Astrocyte of the hippocampus (primary cell): ENCODE measurements at regions not wholly inside any gene's neighbourhood (a gene's known extent, or its start where the extent isn't known, plus 50 kb on each side); places are given as distances from the start of the nearest gene placed in this dataset.
A peak's percentile ranks its signal among the peaks of the same experiment; 100 is the strongest.

Experiments used
- DNase-seq: peaks from one replicate; pipeline ENCODE4 v3.0.0; 2011; ENCODE audit warnings: low read depth, low spot score

DNA sequence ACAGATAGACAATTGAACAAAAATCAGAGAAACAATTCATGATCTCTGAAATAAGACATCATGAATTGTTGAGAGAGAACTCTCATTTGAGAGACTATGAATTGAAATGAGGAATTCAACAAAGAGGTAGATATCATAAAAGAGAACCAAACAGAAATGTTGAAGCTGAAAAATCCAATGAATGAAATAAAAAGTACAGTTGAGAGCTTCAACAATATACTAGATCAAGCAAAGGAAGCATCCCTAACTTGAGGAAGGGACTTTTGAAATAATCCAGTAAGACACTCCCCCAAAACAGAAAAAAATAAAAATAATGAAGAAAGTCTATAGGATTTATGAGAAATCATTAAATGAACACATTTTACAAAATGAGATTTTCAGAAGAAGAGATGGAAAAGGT, 310.0 kb upstream of the PCDH10 start:
- DNase-seq = no peak

DNA sequence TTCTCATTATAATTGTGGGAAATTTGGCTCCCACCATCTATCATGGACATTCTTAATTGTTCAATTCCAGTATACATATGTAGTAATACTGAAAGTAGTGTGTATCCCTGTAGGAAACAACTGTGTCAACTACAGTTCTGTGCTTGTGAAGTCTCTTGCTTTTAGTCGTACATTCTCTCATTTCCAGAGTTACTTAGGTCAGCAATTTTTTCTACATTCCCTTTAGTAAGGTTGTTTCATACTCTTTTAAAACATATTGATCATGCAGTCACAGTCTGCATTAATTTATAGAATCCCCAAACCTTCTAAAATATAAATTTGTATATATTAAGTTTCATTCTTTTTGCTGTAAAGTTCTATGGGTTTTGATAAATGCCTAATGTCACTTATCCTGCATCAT, 289.2 kb upstream of the PCDH10 start:
- DNase-seq = no peak

DNA sequence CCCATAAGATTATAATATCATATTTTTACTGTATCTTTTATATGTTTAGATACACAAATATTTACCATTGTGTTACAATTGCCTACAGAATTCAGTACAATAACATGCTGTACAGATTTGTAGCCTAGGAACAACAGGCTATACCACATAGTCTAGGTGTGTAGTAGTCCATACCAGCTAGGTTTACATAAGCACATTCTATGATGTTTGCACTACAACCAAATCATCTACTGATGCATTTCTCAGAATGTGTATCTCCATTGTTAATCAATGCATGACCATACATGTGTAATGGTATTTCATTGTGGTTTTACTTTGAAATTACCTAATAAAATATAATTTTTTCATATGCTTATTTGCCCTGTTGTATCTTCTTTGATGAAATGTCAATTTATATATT, 288.1 kb upstream of the PCDH10 start:
- DNase-seq = no peak

DNA sequence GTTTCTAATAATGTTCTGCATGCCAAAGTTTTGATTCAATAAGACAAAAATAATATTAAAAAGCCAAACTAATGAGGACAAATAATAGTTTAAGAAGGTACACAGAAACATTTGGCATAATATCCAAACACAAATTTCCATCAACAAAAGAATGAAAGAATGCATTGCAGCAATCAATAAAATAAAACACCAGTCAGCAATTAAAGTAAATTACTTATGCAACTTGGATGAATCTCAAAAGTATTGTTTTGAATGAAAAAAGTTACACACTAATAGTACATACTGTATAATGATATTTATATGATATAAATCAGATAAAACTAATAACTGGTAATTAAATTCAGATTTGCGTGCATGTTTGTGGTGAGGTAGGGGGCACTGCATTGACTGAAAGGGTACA, 285.5 kb upstream of the PCDH10 start:
- no peak for DNase-seq

DNA sequence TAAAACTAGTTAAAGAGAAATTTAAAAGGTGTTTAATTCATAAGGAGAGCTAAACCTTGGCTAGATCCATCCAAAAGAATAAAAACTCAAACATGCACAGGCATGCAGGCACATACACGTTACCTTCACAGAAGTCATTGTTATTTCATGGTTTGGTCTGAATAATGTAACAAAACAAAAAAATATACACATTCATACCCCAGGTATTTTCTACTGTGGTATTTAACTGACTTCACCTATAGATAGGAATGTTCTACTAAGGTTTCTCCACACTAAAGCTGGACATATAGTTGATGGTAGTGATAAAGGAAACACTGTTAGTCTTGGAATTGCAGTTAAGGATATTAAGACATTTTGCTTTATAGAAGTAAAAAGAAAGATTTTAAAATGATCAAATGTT, 283.6 kb upstream of the PCDH10 start:
- no peak for DNase-seq

DNA sequence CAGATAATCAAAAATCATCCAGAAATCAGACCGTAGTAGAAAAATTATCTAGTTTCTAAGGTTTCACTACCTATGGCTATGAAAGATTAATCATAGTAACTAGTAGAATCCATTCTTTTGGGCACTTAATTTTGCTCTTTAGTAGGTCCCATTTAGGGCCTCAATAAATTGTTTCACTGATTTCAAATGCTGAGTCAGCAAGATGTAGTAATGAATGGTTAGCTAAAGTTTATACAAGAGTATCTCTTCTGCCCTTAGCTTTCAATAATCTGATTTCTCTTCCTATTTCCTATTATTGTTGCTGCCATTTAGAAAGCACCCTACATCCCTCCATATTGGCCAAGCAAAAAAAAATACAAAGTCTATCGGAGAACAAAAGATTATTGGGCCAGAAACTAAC, 283.2 kb upstream of the PCDH10 start:
- no peak for DNase-seq

DNA sequence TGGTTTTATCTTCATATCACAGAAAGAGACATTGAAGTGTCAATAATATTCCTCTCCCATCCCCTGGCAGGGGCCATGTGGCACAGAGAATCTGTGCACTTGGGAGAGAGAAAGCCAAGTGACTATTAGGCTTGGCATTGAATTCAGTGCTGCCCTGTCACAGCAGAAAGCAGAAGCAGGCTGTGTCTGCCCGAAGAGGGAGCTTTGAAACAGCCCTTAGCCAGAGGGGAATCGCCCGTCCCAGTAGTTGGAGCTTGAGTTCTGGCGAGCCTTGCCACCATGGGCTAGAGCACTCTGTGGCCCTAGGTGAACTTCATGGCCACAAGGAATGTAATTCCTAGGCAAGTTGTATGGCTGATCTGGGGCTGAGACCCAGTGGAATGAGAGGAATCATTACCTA, 282.5 kb upstream of the PCDH10 start:
- DNase-seq = no peak

DNA sequence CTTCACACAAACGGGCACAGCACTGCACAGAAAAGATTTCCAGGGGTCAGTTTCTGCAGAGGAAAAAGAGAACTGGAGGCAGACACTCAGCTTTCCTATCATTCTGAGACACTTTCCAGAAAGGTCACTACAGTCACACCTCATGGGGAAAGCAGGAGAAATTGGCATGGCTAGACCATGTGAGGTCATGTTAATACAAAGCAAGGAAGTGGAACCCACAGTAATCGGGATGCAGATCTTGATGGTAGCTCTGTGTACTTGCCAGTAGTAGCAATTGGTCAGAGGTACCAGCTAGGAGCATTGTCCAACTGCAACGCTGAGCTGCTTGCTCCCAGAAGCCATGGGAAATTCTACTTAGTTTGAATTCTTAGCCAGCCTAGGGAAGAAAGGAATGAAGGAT, 255.3 kb upstream of the PCDH10 start:
- DNase-seq = no peak

DNA sequence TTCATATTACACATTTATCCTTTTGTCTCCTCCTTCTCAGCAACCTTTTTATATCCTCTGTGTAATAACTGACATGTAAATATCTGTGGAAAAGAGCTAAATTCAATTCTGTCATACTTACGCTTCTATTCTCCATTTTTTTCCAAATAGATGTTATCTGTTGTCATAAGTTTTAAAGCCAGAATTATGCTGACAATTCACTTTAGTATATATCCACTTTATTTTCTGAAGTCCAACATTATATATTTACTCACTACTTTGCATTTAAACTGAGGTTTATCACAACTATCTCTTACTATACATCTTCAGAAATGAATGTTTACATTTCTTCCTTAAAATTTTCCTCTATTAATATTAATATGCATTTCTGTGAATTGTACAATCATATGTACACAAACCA, 247.9 kb upstream of the PCDH10 start:
- DNase-seq = no peak

DNA sequence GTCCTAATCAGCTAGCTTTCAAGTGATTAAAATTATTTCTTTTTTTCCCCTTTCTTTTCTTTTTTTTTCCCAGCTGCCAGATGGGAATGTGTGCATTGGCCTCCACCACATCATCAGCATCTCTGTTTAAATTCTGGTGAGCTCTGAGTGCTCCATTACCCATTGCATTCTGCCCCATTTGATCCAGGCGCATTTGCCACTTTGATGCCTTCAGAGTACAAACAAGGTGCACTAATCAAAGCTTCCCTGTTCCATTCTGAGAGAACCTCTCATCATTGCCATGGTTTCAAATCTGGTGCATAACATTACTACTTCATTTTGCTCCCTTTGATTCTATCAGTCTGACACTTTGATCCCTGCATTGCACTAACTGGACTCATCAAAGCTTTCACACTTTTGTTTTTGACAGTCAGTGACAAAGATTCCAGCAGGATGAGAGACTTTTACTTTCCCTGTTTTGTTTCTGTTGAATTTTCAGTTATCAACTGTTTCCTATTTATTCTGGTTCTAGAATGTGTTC, 238.8 kb upstream of the PCDH10 start:
- DNase-seq = no peak

DNA sequence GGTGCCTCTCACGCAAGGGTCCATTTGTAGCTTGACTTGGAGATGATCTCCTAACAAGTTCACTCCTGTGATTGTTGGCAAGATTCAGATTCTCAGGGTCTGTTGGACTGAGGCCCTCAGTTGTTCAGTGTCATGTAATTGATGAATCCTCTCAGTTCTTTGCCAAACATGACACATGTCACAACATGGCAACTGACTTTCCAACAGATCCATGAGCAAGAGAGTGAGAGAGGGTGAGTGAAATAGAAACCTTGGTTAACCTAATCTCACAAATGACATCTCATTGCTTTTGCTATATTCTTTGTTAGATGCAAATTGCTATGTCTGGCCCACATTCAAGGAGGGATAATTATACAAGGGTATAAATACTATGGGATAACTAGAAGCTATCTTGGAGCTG, 231.0 kb upstream of the PCDH10 start:
- DNase-seq = no peak

DNA sequence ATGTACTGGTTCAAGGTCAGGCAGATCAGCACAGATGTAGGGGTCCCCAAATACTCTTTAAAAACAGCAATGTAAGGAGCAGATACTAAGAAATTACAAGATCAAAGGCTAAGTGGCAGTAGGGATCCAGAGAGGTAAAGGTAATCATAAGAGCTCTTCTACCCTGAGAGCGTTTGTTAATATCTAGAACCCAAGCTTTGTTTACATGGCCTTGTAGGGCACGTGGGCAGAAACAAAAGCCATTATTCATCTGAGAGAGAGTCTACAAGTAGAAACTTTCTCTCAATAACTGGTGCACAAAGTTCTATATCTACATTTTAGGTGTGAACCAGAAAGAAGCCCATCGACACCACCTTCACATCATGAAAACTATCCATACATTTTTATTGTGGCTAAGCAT, 225.6 kb upstream of the PCDH10 start:
- no peak for DNase-seq

DNA sequence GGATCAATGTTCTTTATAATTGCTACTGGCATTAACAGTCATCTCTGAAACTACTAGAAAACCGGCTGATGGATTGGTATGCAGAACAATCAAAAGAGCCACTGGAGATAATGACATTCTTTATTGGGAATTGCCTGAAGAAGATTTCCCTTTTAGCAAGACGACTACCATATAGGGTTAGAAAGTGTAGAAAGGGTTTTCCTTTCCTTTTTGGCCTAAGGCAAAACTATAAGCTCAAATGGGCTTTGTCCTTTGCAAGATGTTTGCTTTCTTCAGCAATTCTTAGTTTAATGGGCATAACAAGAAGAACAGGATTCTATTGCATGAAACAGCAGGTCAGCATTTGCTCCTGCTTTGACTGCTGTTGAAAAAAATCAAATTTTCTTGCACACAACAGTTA, 214.2 kb upstream of the PCDH10 start:
- DNase-seq = no peak

DNA sequence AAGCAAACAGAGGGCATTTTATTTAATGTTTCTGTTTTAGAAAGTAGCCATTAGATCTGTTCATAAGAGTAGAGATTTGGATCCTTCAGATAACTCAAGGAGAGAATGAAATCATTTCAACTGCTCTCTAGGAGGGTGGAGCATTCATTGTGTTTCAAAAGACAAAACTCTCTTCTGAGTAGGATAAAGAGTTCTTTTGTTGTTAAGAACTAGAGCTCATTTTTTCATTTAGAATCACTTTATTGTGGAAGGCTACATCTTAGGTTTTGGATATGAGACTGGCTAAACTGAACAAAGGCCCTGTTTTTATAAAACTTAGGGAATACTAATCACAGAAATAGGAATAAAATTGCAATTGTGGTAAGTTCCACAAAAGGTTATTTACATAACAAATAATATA, 193.9 kb upstream of the PCDH10 start:
- no peak for DNase-seq

DNA sequence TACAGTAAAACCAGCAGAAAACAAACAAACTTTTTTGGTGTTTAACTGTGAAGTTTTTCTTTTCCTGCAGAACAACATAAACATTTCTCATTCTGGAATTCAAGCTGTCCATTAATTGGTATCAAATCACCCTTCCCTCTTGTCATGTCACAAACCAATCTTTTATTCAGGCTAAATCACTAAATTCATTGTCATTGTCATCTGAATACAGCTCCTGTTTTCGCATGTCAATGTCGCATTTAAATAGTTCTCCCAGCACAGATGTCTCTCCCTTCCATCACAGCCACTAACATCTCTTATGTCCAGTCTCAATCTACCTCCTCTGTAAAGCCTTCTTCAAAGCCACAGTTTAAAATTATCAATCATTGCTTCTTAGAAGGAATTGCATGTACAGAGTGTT, 192.1 kb upstream of the PCDH10 start:
- no peak for DNase-seq

DNA sequence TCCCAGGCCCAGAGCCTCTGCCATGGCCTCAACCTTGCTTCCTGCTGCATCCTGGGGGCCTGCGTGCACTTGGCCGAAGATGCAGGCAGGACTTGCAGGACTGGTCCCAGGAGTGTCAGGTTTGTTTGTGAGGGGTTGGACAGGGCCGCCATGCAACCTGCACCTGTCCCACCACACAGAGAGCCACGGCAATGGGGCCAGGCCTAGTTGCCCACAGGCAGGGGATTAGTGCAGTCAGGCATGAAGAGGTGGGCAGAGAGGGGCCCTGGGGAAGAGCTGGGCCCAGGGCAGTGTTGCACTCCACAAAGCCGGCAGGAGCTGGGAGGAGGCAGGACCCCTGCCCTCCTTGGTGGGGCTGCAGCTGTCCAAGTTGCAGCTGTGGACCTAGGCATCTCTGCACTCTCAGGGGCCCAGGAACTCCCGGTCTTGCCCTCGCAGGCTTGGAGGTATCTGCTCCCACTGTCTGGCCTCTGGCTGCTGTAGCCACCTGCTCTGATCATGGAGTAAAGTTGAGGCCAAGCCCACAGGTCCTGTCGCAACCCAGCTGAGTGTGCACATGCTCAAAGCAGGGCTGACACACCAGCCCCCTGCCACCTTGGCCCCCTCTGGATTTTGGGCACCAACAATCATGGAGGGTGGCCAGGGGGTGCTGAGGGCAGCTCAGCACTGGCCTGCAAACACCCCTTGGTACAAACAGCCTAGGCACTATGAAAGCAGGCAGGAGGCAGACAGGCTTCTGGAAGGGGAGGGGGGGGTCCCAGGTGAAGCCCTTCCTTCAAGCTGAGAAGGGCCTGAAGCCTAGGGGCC, 190.4 kb upstream of the PCDH10 start:
- DNase-seq = no peak

DNA sequence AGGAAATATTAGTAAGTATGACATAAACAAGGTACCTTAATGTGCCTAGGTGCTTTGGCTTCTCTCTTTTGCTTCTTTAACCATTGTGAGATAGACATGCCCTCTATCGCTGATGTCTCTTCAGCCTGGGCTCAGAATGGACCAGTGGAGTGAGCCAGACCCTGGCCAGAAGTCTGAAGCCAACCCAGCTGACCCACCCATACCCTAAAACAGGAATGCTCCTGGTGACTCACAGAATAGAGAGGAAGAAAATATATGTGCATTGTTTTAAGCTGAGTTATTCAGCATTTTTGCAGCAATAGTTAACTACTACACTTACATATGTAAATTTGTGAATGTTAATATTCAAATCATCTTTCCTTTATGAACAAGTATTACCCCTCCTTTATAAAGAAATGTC, 167.5 kb upstream of the PCDH10 start:
- no peak for DNase-seq

DNA sequence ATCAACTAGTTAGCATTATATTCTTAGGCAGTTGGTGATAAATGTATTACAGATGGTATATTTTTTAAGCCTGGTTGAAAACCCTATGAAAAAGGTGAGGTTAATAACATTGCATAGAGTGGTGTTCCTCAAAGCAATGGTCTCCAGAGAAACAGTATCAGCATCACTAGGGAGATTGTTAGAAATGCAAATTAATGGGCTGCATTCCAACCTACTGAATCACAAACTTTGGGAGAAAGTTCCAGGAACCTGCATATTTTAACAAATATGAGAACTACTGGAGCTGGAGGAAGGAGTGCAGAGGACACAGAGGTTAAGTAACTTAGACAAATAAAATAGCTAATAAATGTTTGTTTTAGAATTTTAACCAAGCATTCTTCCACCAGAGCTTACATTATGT, 166.9 kb upstream of the PCDH10 start:
- peak; percentile 83 for DNase-seq

DNA sequence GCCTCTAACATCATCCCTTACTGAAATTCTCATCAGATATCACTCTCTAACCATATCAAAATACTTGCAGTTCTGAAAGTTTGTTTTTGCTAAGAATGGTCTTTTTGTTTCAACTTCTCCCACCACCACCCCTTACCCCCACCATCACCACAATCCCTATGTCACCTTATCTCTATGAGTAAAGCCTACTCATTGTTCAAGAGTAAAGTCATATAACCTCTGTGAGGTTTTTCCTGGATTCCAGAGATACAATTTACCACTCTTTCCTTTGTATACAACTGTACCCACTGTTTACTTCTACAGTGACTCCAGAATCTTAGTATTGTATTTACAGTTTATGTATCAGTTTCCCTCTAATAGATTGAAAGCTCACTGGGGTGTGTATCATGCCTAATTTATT, 158.0 kb upstream of the PCDH10 start:
- no peak for DNase-seq

DNA sequence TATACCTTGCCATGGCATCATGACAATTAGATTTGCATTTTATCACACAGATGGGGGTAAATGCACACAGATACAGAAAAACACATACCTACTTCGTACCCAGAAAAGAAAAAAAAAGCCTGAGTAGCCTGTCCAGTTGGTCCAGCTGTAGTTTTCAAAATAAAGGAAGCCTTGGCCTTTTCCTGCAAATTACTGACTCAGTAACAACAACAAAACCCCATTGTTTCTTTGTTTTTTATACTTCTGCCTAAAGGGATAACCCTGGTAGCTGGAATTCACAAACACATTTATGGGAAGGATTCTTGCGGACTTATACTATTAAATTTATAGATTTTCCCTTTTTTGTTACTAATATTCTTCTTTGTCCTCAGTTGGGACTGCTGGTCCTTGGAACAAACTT, 156.4 kb upstream of the PCDH10 start:
- DNase-seq = no peak

DNA sequence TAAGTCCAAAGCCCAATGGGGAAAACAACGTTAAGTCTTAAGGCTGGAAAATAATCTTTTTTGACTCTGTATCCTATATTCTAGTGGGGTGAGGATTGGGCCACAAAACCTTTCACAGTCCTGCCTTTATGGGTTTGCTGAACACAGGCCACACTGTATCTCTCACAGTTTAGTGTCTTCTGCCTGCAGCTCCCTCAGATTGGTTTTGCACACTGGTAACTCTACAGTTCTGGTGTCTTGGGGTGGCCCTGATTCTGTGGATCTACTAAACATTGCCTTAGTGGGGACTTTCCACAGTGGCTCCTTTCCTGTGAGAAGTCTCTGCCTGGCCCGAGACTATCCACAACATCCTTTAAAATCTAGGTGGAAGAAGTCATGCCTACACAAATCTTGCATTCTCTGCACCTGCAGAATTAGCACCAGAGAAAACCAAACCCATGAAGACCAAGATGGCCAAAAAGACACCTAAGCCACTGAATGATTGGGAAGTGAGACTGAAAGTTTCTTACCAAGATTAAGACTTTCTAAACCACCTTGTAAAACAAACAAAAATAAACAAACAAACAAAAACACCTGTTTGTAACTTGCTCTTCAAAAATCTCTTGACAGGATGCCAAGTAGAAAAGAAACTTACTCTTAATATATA, 150.4 kb upstream of the PCDH10 start:
- no peak for DNase-seq

DNA sequence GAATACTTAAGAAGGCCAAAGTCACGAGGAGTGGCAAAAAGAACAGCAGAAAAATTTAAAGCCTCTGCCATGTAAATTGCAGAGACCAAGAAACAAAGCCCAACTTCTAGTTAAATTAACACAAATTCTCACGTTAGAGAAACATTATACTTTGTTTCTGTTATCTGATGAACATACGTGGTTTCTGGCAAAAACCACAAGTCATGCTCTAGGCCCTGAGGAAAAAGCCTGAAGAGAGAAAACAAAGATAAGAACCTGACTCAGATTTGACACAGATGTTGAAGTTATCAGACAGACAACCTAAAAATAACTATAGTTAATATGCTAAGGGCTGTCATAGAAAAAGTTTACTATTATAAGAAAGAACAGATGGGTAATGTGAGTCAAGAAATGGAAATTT, 149.1 kb upstream of the PCDH10 start:
- peak; percentile 34 for DNase-seq

DNA sequence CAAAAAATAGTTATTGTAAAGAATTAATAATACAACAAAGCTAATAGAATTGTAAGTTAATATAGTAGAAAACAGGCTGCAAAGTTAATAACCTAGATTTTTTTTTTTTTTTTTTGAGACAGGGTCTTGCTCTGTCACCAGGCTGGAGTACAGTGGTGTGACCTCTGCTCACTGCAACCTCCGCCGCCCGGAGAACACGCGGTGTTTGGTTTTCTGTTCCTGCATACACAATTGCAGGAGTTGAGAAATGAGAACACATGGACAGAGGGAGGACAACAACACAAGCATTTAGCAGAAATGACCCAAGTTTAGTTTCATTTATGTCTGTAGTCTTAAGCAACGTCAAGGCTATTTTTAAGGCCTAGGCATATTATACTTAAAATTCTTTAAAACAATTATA, 145.9 kb upstream of the PCDH10 start:
- DNase-seq = no peak
